ENCODE measurements at regions not wholly inside any gene's neighbourhood (a gene's known extent, or its start where the extent isn't known, plus 50 kb on each side); places are given as distances from the start of the nearest gene placed in this dataset.

GRCh38 chr3:109656225-109656624 lies 318.9 kb upstream of the DPPA4 start:
- Histone ChIP-seq H4K20me1 (ENCODE audit: insufficient read depth) (no peaks in the 10 kb centered on the region), H3F3A (ENCODE audit: insufficient read depth, low read length, poor library complexity, severe bottlenecking) (no peaks in the 10 kb centered on the region), H3K4me2 (ENCODE audit: low read length) (no peak overlapping the region), H3K4me3 (ENCODE audit: low read length) (no peak overlapping the region), H3K27me3 (ENCODE audit: insufficient read depth, low read depth, low read length) (no peaks in the 10 kb centered on the region), H3K9me2 (ENCODE audit: insufficient read depth, low read length) (no peaks in the 10 kb centered on the region), H3K9me3 (ENCODE audit: low read length) (no peaks in the 10 kb centered on the region), H3K36me3 (ENCODE audit: insufficient read depth, low read length) (no peaks in the 10 kb centered on the region), H2AFZ (ENCODE audit: low read depth, low read length) (no peak overlapping the region), H3K27ac (ENCODE audit: low read length) (no peak overlapping the region), H3K79me2 (replicated peaks; ENCODE audit: insufficient read depth, low read length) (no peaks in the 10 kb centered on the region), H3K9ac (ENCODE audit: low read length) (no peak overlapping the region)
- no peak for TF ChIP-seq TAF1 (IDR thresholded peaks at IDR 0.05; ENCODE audit: low read depth)
- TF ChIP-seq SMC3 (conservative IDR thresholded peaks at IDR 0.05; ENCODE audit: poor library complexity), result no peak
- TF ChIP-seq EZH2 (IDR thresholded peaks at IDR 0.05; ENCODE audit: borderline replicate concordance, insufficient read depth, low read length, poor library complexity, severe bottlenecking), result no peak
- TF ChIP-seq REST (IDR thresholded peaks at IDR 0.05; ENCODE audit: borderline replicate concordance), result no peak
- no peak for TF ChIP-seq RAD21 (conservative IDR thresholded peaks at IDR 0.05)
- no peak for TF ChIP-seq EP300 (conservative IDR thresholded peaks at IDR 0.05; ENCODE audit: poor library complexity, severe bottlenecking)
- no peak for TF ChIP-seq MXI1 (conservative IDR thresholded peaks at IDR 0.05; ENCODE audit: poor library complexity, severe bottlenecking)
- no peak for TF ChIP-seq CTCF (IDR thresholded peaks at IDR 0.05; ENCODE audit: poor library complexity, severe bottlenecking)
- TF ChIP-seq POLR2AphosphoS5 (IDR thresholded peaks at IDR 0.05), result no peak

- no peaks in the 10 kb centered on the region for H3F3A ChIP-seq (ENCODE audit: insufficient read depth, low read length, poor library complexity, severe bottlenecking)
- no peak overlapping the region for H3K9ac ChIP-seq (ENCODE audit: low read length)
- H2AFZ ChIP-seq (ENCODE audit: low read depth, low read length), result no peak overlapping the region
- H3K4me2 ChIP-seq (ENCODE audit: low read length), result no peak overlapping the region
- no peaks in the 10 kb centered on the region for H3K9me2 ChIP-seq (ENCODE audit: insufficient read depth, low read length)
- TF ChIP-seq CTCF (IDR thresholded peaks at IDR 0.05; ENCODE audit: poor library complexity, severe bottlenecking) (no peak), EZH2 (IDR thresholded peaks at IDR 0.05; ENCODE audit: borderline replicate concordance, insufficient read depth, low read length, poor library complexity, severe bottlenecking) (no peak)
- H3K27me3 ChIP-seq (ENCODE audit: insufficient read depth, low read depth, low read length), result no peaks in the 10 kb centered on the region
- no peak overlapping the region for H3K4me3 ChIP-seq (ENCODE audit: low read length)
- no peaks in the 10 kb centered on the region for H3K9me3 ChIP-seq (ENCODE audit: low read length)
- no peak overlapping the region for H3K27ac ChIP-seq (ENCODE audit: low read length)
- H3K36me3 ChIP-seq (ENCODE audit: insufficient read depth, low read length), result no peaks in the 10 kb centered on the region
- no peaks in the 10 kb centered on the region for H3K79me2 ChIP-seq (replicated peaks; ENCODE audit: insufficient read depth, low read length)
- no peaks in the 10 kb centered on the region for H4K20me1 ChIP-seq (ENCODE audit: insufficient read depth)
Observed at GRCh38 chr3:109678600-109678999, 341.3 kb upstream of the DPPA4 start.
